BJ (cell line): ENCODE measurements at regions not wholly inside any gene's neighbourhood (a gene's known extent, or its start where the extent isn't known, plus 50 kb on each side); places are given as distances from the start of the nearest gene placed in this dataset.
"Not testable (repeated sequence)": the region's sequence is repeated elsewhere in the genome, so short reads cannot be mapped to it uniquely, and the experiment has no call there.

Source experiments
- CTCF ChIA-PET: fragments of 350-600 bp; formaldehyde crosslinking; extraction: SDS; loops from one replicate; lab custom pipeline; 2021; ENCODE audit warnings: antibody characterized with exemption, inconsistent platforms; lab: Yijun Ruan, JAX
- POLR2A ChIA-PET: fragments of 300-600 bp; sonication (Branson Sonifier 250); formaldehyde crosslinking; extraction: SDS; loops from one replicate; lab custom pipeline; 2021; ENCODE audit warnings: antibody characterized with exemption; lab: Charles Lee
- DNase-seq: peaks from one replicate; pipeline ENCODE4 v3.0.0-alpha.2; 2011; ENCODE audit warnings: low read depth
- H3K27me3 ChIP-seq: 2 replicates; pipeline ENCODE4 v1.6.0; 2011; ENCODE audit warnings: low read length; ENCODE audit not compliant: control insufficient read depth, insufficient read depth
- H3K36me3 ChIP-seq: 2 replicates; pipeline ENCODE4 v1.5.1; 2011; ENCODE audit warnings: low read length; ENCODE audit not compliant: control insufficient read depth, insufficient read depth
- H3K4me3 ChIP-seq: 2 replicates; pipeline ENCODE4 v1.5.1; 2011; ENCODE audit warnings: low read depth, mild to moderate bottlenecking, control low read depth, low read length
- CTCF ChIP-seq: IDR thresholded peaks from 2 replicates; pipeline ENCODE4 v1.5.1; 2011; ENCODE audit warnings: low read depth, mild to moderate bottlenecking, control low read depth, inconsistent platforms, low read length, moderate library complexity; ENCODE audit not compliant: insufficient read depth

- ChIA-PET POLR2A (no interaction called here), CTCF (no interaction called here)
- TF ChIP-seq CTCF = no peak
- H3K27me3 ChIP-seq = peaks cover 15% of the 10 kb centered on the region
- no peaks in the 10 kb centered on the region for H3K36me3 ChIP-seq
- no peak overlapping the region for H3K4me3 ChIP-seq
- DNase-seq = no peak
Measured at GRCh38 chr15:68492855-68493254, 60.9 kb upstream of the ITGA11 start.

GRCh38 chr15:68493629-68494028, 61.7 kb upstream of the ITGA11 start:
- CTCF ChIA-PET = interaction anchor here (2.8 kb wide), 1 partner anchor 11 kb away, joined by 12 read pairs; no protein-coding TSS in a partner anchor
- POLR2A ChIA-PET = no interaction called here
- H3K36me3 ChIP-seq = no peaks in the 10 kb centered on the region
- H3K4me3 ChIP-seq = no peak overlapping the region
- peaks cover 17% of the 10 kb centered on the region for H3K27me3 ChIP-seq
- no peak for TF ChIP-seq CTCF
- DNase-seq = no peak

- Histone ChIP-seq H3K27me3 (peaks cover 17% of the 10 kb centered on the region), H3K36me3 (no peaks in the 10 kb centered on the region), H3K4me3 (no peak overlapping the region)
- POLR2A ChIA-PET = no interaction called here
- no peak for DNase-seq
- TF ChIP-seq CTCF = no peak
- CTCF ChIA-PET = interaction anchor here (1.1 to 2.8 kb wide), 3 partner anchors 10 to 188 kb away, joined by 3 to 12 read pairs (median 5); no protein-coding TSS in a partner anchor
Measured at GRCh38 chr15:68494573-68495110, 62.7 kb upstream of the ITGA11 start.

- H3K27me3 ChIP-seq = peaks cover 17% of the 10 kb centered on the region
- no peak for TF ChIP-seq CTCF
- no peak for DNase-seq
- no peak overlapping the region for H3K4me3 ChIP-seq
- ChIA-PET CTCF (interaction anchor here (1.1 to 2.8 kb wide), 3 partner anchors 9 to 189 kb away, joined by 3 to 12 read pairs (median 5); no protein-coding TSS in a partner anchor), POLR2A (no interaction called here)
- no peaks in the 10 kb centered on the region for H3K36me3 ChIP-seq
Measured at GRCh38 chr15:68495221-68495950, 63.4 kb upstream of the ITGA11 start.

GRCh38 chr15:68495981-68496705, 64.2 kb upstream of the ITGA11 start:
- POLR2A ChIA-PET = no interaction called here
- CTCF ChIA-PET = interaction anchor here (1.1 to 2.8 kb wide), 5 partner anchors 9 to 190 kb away, joined by 3 to 12 read pairs (median 4); no protein-coding TSS in a partner anchor
- no peaks in the 10 kb centered on the region for H3K36me3 ChIP-seq
- no peak for TF ChIP-seq CTCF
- DNase-seq = no peak
- H3K4me3 ChIP-seq = no peak overlapping the region
- peaks cover 17% of the 10 kb centered on the region for H3K27me3 ChIP-seq

- peaks cover 17% of the 10 kb centered on the region for H3K27me3 ChIP-seq
- CTCF ChIA-PET = interaction anchor here (1.1 to 1.2 kb wide), 2 partner anchors 15 to 53 kb away, joined by 3 to 4 read pairs; no protein-coding TSS in a partner anchor
- DNase-seq, H3K36me3 ChIP-seq, POLR2A ChIA-PET, H3K4me3 ChIP-seq: not testable (repeated sequence)
Measured at GRCh38 chr15:68496751-68497150, 64.8 kb upstream of the ITGA11 start.
